ENCODE measurements at regions not wholly inside any gene's neighbourhood (a gene's known extent, or its start where the extent isn't known, plus 50 kb on each side); places are given as distances from the start of the nearest gene placed in this dataset.

DNA sequence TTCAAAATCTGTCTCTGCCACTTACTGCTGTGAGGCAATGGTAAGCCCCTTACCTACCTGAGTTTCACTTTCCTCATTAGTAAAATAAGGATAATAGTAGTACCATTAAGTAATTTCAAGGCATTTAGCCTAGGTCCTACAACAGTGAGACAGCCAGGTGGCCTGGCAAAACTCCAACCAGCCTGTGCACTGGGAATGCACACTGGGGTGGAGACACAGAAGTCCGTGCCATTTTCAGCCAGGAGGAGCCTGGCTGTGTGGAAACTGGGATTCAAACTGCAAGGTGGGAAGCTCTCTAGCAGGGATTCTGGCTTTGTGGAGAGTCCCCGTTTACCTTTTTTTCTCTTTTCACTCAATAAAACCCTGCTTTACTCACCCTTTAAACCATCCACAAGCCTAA is 630.4 kb downstream of the PRELID2 start:
- H3K4me3 Mint-ChIP-seq (ENCODE audit: low read depth, unreplicated experiment), result no peak overlapping the region
- no peak for DNase-seq
- CTCF ChIA-PET, result no interaction called here
- no peaks in the 10 kb centered on the region for H3K9me3 Mint-ChIP-seq (ENCODE audit: low read depth, unreplicated experiment)
- H3K27me3 Mint-ChIP-seq (ENCODE audit: unreplicated experiment), result no peaks in the 10 kb centered on the region
- intact Hi-C loops (cut with micrococcal nuclease; ENCODE audit: unreplicated experiment), result no loop called here
- no peaks in the 10 kb centered on the region for H3K4me1 Mint-ChIP-seq (ENCODE audit: low read depth, unreplicated experiment)
- TF ChIP-seq, protein P1, sequence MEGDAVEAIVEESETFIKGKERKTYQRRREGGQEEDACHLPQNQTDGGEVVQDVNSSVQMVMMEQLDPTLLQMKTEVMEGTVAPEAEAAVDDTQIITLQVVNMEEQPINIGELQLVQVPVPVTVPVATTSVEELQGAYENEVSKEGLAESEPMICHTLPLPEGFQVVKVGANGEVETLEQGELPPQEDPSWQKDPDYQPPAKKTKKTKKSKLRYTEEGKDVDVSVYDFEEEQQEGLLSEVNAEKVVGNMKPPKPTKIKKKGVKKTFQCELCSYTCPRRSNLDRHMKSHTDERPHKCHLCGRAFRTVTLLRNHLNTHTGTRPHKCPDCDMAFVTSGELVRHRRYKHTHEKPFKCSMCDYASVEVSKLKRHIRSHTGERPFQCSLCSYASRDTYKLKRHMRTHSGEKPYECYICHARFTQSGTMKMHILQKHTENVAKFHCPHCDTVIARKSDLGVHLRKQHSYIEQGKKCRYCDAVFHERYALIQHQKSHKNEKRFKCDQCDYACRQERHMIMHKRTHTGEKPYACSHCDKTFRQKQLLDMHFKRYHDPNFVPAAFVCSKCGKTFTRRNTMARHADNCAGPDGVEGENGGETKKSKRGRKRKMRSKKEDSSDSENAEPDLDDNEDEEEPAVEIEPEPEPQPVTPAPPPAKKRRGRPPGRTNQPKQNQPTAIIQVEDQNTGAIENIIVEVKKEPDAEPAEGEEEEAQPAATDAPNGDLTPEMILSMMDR (IDR thresholded peaks at IDR 0.05; ENCODE audit: unreplicated experiment), result no peak
- no peaks in the 10 kb centered on the region for H3K36me3 Mint-ChIP-seq (ENCODE audit: insufficient read depth, unreplicated experiment)
- H3K27ac Mint-ChIP-seq (ENCODE audit: unreplicated experiment), result no peak overlapping the region
- no TSS peak for BruUV-seq (replicated peaks)

DNA sequence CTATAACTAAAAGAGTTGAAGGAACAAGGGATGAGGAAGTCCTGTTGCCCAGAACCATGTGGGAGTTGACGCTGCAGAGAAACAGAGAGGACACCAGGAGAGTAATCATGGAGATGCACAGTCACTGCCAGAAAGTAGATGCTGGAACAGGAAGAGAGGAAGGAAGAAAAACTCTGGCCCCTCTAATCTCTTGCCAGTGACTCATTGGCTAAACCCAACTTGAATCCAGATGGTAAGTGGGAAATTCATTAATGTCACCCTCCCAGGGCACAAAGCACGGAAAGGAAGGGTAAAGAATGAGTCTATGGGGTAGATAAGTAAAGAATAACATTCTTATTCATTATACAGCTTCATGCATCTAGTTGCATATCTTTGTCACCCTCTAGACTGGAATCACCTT is 631.9 kb downstream of the PRELID2 start:
- Mint-ChIP-seq H3K36me3 (ENCODE audit: insufficient read depth, unreplicated experiment) (no peaks in the 10 kb centered on the region), H3K9me3 (ENCODE audit: low read depth, unreplicated experiment) (no peaks in the 10 kb centered on the region), H3K27ac (ENCODE audit: unreplicated experiment) (no peak overlapping the region), H3K4me1 (ENCODE audit: low read depth, unreplicated experiment) (no peaks in the 10 kb centered on the region), H3K4me3 (ENCODE audit: low read depth, unreplicated experiment) (no peak overlapping the region), H3K27me3 (ENCODE audit: unreplicated experiment) (no peaks in the 10 kb centered on the region)
- BruUV-seq (replicated peaks), result no TSS peak
- DNase-seq, result no peak
- CTCF ChIA-PET, result no interaction called here
- TF ChIP-seq, protein P1 (IDR thresholded peaks at IDR 0.05; ENCODE audit: unreplicated experiment), result no peak
- intact Hi-C loops (cut with micrococcal nuclease; ENCODE audit: unreplicated experiment), result no loop called here

DNA sequence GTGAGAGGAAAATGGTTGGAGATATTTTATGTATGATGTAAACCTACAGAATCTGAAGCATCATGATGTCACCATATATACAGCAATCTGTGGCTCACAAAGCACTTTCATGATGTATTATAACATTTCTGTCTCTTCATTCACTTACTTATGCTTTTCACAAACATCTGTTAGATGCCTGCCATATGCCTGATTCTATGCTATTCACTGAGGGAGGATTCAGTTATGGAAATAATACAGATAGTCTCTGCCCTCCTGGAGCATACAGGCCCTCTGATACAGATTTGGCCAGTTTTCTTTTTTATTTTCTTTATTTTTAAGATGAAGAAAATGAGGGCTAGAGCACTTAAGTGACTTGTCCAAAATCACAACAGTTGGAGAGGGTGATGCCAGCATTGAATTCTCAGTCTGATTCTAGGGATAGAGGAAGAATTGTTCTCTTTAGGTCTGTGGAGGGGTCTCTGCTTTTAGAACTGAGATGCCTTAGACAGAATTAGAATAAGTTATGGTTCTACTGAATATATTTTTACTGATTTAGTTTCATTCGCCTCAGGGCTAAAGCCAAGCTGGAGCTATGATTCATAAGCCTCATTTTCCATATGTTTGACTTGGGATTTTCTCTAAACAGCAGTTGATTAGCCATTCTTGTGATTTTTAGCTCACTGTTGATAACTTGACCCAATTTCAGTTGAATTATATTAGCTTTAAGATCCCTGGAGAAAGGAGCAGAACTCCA is 636.4 kb downstream of the PRELID2 start:
- DNase-seq, result no peak
- intact Hi-C loops (cut with micrococcal nuclease; ENCODE audit: unreplicated experiment), result no loop called here
- H3K27me3 Mint-ChIP-seq (ENCODE audit: unreplicated experiment), result no peaks in the 10 kb centered on the region
- H3K4me3 Mint-ChIP-seq (ENCODE audit: low read depth, unreplicated experiment), result no peak overlapping the region
- H3K36me3 Mint-ChIP-seq (ENCODE audit: insufficient read depth, unreplicated experiment), result no peaks in the 10 kb centered on the region
- no TSS peak for BruUV-seq (replicated peaks)
- H3K4me1 Mint-ChIP-seq (ENCODE audit: low read depth, unreplicated experiment), result no peaks in the 10 kb centered on the region
- CTCF ChIA-PET, result no interaction called here
- no peak overlapping the region for H3K27ac Mint-ChIP-seq (ENCODE audit: unreplicated experiment)
- TF ChIP-seq, protein P1 (IDR thresholded peaks at IDR 0.05; ENCODE audit: unreplicated experiment), result no peak
- H3K9me3 Mint-ChIP-seq (ENCODE audit: low read depth, unreplicated experiment), result no peaks in the 10 kb centered on the region

DNA sequence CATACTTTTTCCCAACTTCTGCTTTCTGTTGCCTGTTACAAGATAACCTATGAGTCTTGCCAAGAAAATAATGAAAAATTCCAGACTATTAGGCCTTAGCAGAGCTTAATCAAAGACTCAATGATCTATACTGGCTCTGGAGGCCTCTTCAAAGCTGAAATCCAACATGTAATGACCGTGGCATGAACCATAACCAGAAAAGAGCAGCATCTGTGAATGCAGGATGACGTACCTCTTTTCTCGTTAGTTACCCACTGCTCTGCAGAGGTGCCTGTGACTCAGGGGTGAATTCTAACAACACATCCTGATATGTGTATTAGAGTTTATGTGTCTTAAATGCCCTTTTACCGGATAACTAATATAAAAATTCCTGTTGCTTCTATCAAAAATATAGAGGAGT is 645.4 kb downstream of the PRELID2 start:
- Mint-ChIP-seq H3K27me3 (ENCODE audit: unreplicated experiment) (no peaks in the 10 kb centered on the region), H3K4me3 (ENCODE audit: low read depth, unreplicated experiment) (no peak overlapping the region)
- CTCF ChIA-PET, result no interaction called here

More for the DNA sequence above, 645.4 kb downstream of the PRELID2 start:
- intact Hi-C loops (cut with micrococcal nuclease; ENCODE audit: unreplicated experiment), result no loop called here
- no peak for DNase-seq
- no peak overlapping the region for H3K27ac Mint-ChIP-seq (ENCODE audit: unreplicated experiment)
- H3K9me3 Mint-ChIP-seq (ENCODE audit: low read depth, unreplicated experiment), result no peaks in the 10 kb centered on the region
- TF ChIP-seq, protein P1 (IDR thresholded peaks at IDR 0.05; ENCODE audit: unreplicated experiment), result no peak
- no TSS peak for BruUV-seq (replicated peaks)
- no peaks in the 10 kb centered on the region for H3K36me3 Mint-ChIP-seq (ENCODE audit: insufficient read depth, unreplicated experiment)
- no peaks in the 10 kb centered on the region for H3K4me1 Mint-ChIP-seq (ENCODE audit: low read depth, unreplicated experiment)
